Right lobe of liver (tissue), 4 donors: ENCODE measurements at regions not wholly inside any gene's neighbourhood (a gene's known extent, or its start where the extent isn't known, plus 50 kb on each side); places are given as distances from the start of the nearest gene placed in this dataset.

Experiments
- POLR2A ChIP-seq: fragments of 450-650 bp; IDR thresholded peaks from one replicate; pipeline ENCODE4 v1.6.1; 2017; ENCODE audit warnings: antibody characterized with exemption, mild to moderate bottlenecking
- TF ChIP-seq, protein P1 (sequence below), 4 donors: fragments of 200-600 bp in 3 of 4; fragments of 450-650 bp in 1 of 4; IDR thresholded peaks; one replicate each; pipeline versions ENCODE4 v1.5.1 to v1.8.0; 2016 to 2022; ENCODE audit warnings: antibody characterized with exemption in 4 of 4, mild to moderate bottlenecking in 2 of 4
- donor health status: DM: no; HTN: no; CAD: no.
- donor health status: DM: no; HTN: no; CAD: no.
- donor health status: DM: no; HTN: yes; CAD: no.

- TF ChIP-seq, protein P1, sequence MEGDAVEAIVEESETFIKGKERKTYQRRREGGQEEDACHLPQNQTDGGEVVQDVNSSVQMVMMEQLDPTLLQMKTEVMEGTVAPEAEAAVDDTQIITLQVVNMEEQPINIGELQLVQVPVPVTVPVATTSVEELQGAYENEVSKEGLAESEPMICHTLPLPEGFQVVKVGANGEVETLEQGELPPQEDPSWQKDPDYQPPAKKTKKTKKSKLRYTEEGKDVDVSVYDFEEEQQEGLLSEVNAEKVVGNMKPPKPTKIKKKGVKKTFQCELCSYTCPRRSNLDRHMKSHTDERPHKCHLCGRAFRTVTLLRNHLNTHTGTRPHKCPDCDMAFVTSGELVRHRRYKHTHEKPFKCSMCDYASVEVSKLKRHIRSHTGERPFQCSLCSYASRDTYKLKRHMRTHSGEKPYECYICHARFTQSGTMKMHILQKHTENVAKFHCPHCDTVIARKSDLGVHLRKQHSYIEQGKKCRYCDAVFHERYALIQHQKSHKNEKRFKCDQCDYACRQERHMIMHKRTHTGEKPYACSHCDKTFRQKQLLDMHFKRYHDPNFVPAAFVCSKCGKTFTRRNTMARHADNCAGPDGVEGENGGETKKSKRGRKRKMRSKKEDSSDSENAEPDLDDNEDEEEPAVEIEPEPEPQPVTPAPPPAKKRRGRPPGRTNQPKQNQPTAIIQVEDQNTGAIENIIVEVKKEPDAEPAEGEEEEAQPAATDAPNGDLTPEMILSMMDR (IDR thresholded peaks at IDR 0.05): no peak
- TF ChIP-seq POLR2A: no peak
Measured at GRCh38 chr2:121884511-121884921, 129.1 kb downstream of the TSN start.
